Stimulated activated CD8-positive, alpha-beta memory T cell treated with anti-CD3 and anti-CD28 coated beads, Interleukin-2, amount 100 ng/mL, for 1 hour (primary cell): ENCODE measurements at regions not wholly inside any gene's neighbourhood (a gene's known extent, or its start where the extent isn't known, plus 50 kb on each side); places are given as distances from the start of the nearest gene placed in this dataset.
"Not testable (repeated sequence)": the region's sequence is repeated elsewhere in the genome, so short reads cannot be mapped to it uniquely, and the experiment has no call there.

Experiments
- DNase-seq, 2 donors: peaks; one replicate each; pipeline ENCODE4 v3.0.0-alpha.2; 2020; ENCODE audit warnings: low read depth in 2 of 2

DNA sequence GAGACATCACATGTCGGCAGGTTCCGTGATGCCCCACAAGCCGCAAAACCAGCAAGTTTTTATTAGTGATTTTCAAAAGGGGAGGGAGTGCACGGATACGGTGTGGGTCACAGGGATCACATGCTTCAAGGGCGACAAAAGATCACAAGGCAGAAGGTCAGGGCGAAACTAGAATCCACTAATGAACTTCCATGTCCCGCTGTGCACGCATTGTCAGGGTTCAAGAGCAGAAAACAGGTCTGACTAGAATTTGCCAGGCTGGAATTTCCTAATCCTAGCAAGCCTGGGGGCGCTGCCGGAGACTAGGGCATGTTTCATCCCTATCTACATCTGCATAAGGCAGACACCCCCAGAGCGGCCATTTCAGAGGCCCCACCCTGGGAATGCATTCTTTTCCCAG, 225.2 kb downstream of the NPHP4 start:
- not testable (repeated sequence) for DNase-seq

DNA sequence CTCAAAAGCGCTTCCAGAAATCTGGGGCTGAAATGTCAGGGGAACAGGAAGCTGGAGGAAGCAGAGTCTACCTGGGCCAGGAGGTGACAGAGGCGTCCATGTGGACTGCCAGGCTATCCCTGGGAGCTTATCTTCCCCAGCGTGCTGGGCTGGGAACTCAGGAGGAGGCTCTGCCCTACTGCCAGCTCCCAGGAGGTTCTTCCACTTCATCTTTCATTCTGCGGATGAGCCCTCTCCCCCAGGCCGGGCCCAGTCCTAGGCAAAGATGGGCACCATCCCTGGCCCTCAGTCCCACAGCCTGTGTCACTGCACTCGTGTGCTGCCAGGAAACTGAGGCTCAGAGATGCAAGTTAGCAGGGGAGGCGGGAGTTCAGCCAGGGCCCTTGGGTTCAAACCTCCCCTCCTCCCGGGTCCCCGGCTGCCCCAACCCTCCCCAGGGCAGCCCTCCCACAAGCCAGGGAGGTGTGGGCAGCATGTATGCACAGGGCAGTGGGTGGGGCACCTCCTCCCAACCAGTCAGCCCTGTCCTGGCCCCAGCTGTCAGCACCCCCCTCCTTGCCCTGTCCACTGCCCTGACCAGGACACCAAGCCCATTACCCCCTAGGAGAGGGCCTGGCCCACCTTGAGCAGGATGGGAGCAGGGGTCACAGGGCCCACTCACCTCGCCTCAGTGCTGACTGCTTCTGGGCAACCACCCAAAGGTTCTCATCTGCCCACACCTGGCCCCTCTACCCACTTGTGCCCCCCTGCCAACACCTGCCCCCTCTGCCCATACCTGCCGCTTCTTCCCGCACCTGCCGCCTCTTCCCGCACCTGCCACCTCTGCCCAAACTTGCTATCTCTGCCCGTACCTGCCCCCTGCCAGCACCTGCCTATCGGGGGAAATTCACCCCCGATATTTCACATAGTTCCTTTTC, 226.0 kb downstream of the NPHP4 start:
- no peak for DNase-seq

DNA sequence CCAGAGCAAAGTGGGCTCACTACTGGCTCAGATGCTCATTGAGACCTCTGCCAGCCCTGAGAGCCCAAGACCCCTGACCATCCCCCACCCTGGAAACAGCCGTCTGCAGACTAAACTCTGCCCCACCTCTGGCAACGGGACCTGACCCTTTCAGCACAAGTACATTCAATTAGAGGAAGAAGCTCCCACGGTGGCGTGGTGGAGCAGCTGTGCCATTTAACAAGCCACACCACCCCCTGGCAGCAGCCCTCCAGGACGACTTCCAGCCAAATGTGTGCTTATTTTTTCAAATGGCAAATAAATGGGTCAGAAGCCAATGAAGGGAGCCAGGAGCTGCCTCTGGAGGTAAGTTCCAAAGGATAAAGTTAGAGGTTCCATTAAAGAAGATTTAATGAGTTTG, 226.7 kb downstream of the NPHP4 start:
- no peak for DNase-seq

DNA sequence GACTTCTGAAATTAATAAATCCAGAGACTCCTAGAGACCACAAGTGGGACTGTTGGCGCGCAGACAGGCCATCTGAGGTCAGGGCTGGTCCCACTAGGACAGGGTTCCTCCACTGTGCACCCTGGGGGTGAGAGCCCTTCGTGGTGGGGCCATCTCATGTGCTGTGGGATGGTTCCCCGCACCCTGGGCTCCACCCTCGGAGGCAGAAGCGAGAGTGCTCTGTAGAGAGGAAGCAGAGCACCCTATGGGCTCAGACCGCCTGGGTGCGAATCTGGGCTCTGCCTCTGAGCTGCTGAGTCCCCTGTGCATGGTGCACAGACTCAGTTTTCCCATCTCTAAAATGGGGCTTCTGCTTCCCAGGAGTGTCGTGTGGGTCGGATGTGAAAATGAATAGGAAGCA, 227.3 kb downstream of the NPHP4 start:
- no peak for DNase-seq

DNA sequence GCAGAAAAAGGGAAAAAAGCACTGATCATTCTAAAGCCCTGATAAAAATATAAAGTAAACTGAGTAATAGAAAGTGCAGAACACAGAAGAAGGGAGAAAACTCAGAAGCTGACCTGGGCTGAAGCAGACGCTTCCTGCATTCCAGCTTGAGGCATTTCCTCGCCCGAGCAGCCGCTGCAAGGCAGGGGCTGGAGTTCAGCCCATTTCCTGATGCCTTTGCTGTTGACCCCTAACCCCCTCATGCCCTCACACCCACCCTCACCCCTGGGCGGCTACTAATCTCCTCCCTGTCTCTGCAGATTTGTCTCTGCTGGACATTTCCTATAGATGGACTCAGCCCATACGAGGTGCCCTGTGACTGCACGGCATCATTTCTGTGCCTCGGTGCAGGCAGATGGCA, 227.8 kb downstream of the NPHP4 start:
- DNase-seq = no peak

DNA sequence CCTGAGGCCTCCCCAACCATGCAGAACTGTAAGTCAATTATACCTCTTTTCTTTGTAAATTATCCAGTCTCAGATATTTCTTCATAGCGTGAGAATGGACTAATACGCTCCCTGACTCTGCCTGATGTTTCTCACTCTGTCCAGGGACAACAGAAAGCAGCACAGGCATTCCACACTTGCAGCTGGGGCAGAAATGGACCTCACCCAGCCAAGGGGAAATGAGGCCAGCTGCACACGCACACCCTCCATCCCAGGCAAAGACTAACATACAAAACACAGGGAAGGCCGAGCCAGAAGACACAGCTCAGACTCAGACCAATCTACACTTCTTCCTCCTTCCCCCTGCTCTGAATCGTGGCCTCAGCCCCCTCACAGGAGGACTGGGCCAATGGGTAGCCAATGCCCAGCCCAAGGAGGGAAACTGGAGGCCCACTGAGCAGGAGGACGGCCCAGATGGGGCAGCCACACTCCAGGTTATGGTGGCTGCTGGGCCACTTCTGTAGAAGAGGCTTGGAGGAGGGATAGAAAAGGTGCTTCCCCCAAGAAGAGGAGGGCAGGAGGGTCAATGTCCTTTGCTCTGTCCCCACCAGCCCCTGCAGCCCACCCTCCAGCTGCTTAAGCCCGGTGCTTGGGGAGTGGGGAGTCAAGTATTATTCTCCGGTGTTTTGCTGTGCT, 228.4 kb downstream of the NPHP4 start:
- no peak for DNase-seq

DNA sequence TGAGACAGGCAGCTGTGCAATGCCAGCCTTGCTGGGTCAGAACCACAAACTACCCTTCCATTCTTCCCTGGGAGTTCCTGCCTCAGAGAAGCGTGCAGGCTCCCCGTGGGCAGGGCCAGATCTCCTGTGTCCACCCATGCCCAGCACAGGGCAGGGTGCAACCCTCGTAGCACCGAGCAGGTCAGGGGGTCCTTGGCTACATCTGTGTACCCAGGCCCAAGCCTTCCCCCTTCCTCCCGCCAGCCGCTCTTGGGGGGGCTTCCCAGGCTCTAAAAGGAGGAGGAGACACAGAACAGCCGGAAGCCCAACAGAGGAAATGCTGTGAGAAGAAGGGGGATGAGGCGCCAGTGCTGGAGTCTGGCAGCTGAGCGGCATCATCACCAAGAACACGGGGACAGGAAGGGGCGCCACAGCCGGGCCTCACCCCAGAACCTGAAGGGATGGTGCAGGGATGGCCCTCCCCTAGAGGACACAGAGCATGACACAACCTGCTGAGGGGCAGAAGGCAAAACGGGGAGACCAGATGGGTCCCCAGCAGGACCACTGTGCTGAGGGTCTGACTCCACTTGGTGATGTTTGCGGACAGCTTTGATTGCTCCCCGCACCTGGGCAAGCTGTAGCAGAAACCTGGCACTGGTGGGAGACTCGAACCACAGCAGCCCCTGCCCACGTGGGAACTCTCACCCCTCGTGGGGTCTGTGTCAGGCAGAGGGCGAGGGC, 233.2 kb downstream of the NPHP4 start:
- DNase-seq = no peak

DNA sequence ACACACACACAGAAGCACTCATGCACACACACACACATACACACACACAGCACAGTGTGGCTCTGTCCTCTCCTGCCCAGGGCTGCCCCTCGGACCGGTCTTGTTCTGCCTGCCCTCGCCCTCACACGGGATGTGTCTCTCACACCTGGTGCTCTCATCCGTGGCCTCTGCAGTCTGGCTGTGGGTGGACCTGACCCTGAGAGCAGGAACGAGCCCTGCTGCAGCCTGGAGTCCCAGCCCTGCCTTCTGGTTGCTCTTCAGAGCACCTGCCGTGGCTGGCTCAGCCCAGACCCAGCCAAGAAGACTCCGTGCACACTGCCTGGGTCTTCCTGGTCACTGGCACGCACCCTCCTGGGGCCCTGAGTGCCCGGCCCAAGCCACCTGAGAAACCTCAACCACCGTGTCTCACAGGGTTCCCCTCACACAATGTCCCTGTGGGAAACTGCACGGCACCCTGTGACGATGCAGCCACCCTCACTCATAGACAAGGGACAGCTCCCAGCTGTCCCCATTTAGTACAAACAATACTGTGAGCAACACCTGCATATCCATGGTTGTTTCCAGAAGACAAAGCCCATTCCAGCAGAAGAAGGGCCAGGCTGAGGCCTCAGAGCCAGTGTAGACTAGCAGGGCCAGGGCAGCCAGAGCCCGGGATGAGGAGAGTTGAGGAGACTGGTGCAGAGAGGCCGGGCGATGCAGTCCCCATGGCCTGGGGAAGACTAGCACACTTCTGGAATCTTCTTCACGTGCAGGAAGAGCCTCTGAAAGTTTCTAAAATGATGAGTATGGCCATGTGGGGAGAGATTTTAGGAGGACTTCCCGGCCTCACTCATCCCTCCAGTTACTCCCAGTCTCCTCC, 234.0 kb downstream of the NPHP4 start:
- DNase-seq = no peak

DNA sequence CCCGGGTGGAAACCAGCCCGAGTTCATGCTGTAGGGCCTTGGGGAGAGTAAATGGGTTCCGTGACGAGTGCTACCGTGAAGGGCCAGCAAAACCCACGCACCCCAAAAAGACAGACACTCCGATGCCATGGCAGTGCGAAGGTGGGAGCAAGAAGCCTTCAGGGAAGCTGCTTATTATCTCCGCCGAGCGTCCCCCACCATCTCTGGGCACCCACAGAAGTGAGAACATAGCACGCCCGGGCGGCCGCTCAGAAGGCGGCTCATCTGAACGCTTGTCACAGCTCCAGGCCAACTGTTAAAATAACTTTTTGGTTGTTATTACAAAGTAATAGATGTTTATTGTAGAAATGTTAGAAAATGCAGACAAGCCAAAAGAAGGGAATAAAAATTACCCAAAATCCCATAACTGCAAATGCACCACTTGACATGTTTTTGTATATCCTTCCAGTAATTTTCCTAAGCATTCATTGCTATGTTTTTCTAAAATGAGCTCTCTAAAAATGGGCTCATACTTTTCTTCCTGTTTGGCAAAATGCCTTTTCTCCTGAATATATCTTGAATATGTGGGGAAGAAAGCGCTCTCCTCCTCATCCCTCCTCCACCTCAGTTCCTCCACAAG, 234.9 kb downstream of the NPHP4 start:
- no peak for DNase-seq

DNA sequence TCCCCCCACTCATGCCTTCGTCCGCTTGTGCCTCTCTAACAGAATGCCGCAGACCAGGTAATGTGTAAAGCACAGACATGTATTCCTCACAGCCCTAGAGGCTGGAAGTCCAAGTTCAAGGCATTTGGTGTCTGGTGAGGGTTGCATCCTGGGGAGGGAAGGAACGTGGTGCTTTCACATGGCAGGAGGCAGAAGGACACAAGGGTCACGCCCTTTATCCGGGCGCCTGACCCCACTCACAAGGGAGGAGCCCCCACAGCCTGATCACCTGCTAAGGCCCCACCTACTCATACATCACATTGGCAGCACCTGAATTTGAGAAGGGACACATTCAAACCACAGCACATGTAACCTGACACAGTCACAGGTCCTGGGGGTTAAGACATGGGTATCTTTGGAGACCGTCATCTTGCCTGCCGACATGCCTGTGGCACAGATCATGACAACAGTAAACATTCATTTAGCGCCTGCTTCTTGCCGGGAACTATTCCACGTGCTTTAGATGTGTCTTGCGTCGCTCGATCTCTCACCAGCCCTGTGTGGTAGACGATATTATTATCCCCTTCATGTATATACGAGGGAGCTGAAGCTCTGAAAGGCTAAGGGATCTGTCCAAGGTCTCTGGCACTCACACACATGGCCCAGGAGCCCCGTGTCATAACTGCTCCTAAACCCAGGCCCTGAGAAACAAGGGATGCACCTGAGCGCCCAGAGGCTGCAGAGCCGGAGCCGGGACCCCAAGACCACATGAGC, 235.6 kb downstream of the NPHP4 start:
- DNase-seq = no peak

DNA sequence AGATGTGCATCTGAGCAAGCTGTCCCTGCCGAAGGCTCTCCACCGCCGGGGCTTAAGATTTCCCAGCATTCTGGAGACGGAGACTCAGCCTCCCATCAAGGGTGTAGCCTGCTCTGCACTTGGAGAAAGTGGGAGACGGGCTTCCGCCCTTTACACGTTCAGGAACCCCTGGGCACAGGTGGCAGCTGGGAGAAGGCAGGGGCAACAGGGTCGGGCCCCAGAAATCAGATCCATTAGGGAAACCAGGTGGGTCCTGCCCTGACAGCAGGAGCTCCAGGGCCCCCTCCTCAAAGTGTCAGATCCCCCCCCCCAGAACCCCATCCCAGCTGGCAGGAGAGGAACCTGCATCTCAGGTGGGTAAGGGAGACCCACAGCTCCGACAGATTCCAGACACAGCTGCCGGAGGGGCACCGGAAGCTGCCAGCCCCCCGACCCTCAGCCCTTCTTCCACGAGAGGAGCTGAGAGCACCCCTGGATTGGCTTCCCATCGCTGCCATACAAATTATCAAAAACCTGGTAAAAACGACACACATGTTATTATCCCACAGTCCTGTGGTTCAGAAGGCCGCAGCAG, 236.6 kb downstream of the NPHP4 start:
- no peak for DNase-seq

DNA sequence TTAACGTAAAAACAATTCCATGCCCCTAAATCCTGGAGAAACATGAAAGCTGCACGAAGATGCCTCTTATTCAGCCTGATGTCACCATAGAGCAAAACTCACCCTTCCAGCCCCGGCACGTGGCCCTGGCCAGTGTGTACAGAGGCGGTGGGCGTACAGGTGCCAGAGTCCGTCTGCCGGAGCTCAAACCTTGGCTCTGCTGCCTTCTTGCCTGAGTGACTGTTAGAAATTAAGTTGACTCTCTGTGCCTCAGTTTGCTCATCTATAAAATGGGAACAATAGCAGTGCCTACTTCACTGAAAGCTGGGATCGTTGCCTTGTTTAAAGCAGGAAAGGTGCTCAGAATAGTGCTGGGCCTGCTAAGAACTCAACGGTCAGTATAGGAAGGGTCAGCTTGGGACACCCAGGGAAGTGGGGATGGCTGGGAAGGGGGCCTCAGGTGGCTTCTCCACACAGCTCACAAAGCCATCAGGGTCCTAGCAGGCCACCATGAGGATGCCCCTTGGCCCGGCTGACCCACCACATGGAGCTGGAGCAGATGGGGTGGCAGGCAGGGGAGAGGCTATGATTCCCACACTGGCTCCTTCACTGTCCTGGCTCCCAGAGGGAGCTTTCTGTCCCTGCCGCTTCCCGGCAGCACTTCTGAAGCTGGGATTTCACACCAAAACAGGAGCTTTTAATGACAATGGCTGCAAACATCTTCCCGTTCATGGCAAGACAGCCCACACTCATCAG, 237.2 kb downstream of the NPHP4 start:
- no peak for DNase-seq

DNA sequence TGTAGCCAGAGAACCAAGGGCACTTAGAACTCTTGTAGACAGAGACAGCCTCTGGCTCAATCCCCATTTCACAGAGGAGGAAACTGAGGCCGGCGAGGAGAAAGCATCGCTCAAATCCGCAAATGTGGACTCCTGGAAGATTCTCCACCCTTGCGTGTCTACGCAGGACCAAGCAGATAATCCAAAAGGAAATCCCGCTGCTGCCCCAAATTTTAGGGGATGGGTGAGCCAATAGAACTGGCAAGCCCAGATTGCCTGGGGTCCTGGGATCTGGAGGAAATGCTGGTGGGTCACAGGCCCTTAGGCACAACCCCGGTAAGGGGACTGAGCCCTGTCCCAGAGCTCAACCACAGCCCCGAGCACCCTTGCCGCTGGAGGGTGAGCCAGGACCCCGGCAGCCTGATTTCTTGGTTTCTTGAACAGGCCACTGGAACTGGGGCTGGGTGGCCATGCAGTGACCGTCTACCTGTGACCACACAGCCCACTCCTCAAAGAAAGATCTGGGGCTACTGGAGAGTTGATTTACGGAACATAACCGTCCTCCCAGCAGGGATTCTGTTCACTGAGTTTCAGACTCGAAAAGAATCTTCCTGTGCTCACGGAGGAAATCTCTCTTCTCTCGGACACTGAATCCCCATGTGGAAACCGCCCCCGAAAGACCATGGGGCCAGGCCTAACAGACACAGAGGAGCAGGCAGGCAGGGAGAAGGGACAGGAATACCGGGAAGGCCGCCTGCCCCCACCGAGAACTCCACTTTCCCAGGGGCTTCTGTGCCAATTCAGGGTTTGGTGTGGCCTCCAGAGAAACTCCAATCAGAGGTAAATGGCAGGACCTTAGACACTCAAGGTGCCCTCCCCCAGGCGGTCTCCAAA, 238.4 kb downstream of the NPHP4 start:
- DNase-seq = no peak

DNA sequence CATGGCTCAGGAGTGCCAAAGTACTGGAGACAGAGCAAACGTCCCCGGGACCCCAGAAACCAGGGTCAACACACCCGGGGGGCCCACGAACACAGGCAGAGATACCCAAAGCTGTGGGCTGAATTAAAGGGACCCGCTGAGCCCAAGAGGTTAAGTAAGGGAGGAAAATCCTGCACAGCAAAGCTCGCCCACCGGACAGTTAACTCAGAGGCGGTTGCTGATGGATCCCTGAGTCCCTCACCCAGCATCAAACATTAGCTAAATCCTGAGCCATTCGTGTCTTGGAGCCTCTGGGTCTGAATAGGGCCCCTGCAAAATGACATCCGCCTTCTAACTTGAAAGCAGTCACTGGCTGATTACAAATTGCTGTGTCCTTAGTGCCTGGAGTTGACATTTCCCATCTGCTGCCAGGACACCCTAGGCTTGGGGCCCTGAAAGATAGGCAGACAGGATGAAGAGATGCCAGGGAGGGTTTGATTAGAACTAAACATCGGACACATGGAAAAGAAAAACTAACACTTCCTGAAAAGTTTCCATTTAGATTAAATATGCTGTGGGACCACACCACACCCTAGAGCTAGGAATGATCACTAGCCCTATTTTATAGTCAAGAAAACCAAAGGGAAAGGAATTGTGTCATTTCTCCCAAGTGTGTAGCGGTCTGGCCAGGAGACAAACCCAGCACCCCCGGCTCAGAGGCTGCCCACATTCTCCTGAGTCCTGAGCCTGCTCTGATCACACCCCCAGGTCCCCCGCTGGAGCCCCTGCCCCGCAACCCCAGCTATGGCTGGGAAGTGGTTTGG, 239.3 kb downstream of the NPHP4 start:
- DNase-seq = no peak

DNA sequence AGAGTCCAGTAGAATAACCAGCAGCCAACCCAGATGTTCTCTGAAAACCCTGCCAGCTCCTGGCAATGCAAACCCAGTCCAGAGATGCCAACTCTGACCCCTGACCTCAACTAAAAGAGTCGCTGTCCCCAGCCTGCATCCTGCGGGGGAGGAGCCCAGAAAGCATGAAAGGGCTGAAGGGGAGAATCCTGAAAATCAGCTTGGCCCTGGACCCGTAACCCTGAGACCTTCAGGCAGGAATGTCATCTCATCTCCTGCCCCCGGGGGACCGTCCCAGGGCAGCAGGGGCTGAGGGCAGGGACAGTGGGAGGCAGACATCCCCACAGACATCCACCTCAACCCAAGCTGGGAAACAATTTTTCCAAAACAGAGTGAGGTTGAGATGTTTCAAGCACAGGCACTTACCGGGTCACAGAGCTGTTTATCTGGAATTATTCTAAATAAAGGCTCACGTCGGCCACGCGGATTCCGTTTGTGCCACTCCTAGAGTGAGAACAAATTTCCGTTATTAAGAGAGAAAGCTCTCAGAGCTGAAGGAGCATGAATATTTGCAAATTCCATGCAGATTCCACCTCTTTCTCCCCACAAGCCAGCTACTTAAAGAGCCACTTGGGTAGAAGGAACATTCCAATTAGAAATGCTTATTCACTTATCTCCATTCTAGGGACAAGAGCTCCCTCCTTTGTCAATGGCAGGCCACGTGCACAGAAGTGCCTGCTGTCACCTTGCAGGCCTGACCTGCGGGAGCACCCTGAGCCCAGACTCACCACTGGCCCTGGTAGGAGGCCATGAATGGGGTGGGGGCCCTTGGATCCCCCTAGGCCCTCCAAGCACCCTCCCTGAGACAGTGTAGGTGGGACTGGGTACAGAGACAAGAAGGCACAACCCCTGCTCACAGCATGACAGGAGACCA, 240.1 kb downstream of the NPHP4 start:
- DNase-seq = no peak

DNA sequence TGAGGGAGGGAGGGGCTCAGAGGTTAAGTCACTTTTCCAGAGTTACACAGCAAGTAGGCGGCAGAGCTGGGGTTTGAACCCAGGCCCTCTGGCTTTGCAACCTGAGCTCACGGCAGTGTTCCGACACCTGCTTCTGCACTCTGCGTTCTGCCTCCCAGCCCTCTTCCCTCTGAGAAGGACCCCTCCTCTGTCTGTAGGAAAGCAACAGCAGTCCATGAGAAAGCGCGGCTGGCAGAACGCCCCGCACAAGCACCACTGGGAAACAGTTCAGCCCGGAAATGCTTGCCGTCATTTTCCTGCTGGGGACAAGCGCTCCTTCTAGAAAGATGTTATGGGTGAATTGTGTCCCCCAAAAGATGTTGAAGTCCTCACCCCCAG, 241.1 kb downstream of the NPHP4 start:
- no peak for DNase-seq
